NCI-H345 treated with DMSO at 0.1 percent for 48 hours (cell line): ENCODE measurements at regions not wholly inside any gene's neighbourhood (a gene's known extent, or its start where the extent isn't known, plus 50 kb on each side); places are given as distances from the start of the nearest gene placed in this dataset.

Experiments used
- DNase-seq: peaks from one replicate; lab custom pipeline; 2025; ENCODE audit not compliant: unreplicated experiment; lab: John Stamatoyannopoulos, UW

- no peak for DNase-seq
Measured at GRCh38 chr20:7748624-7749023, 191.6 kb downstream of the HAO1 start.

GRCh38 chr20:7754102-7754501 lies 186.2 kb downstream of the HAO1 start:
- no peak for DNase-seq

- no peak for DNase-seq
Measured at GRCh38 chr20:7758406-7758805, 181.9 kb downstream of the HAO1 start.

DNA sequence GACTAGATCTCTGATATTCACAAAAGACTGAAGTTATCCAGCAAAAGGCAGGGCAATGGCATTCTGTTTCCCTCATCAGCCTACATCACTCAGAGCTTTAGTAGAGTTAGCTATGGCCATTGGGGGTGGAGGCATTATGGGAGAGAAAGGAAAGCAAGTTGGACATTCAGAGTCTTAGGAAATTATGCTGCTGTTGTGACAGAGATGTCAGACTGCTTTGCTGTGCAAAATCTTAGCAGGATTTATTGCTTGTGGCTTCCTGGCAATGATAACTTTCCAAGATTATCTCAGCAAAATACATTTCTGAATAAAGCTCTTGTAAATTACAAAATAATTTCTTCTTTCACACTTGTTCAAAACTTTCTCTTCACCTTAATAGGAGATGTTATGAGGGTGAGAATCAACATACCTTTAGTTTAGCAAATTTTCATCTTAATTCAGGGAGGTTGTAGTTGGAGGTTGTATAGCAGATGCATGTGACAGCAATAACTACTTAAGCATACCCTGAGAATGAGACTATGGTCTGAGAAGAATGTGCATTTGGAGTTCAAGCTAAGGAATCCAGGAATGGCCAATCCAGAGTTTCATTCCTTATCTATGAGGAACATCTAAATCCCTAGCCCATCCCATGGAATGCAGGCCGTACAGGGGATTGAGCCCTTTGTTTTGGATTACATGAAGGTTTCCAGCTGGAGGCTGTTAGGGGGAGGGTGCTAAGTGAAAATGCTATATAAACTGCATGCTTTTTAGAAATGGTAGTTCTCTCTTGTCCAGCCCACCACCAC lies 179.8 kb downstream of the HAO1 start:
- no peak for DNase-seq

DNA sequence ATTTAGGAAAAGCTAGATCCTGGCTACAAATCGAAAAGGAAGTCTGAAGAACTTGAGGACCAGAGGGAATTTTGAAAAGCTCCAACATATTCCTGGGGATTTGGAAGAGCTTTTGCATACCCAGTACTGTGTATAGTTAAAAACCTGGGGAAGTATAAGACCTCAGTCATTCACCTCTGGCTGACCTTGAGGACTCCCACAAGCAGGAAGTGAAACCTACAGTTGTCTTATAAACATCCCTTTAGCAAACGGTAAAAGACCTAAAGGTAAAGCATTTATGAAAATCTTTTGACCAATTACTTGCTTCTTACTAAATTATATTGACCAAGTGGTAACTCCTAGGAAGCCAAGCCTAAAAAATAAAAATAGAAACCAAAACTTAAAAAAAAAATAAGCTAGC lies 175.0 kb downstream of the HAO1 start:
- no peak for DNase-seq

DNA sequence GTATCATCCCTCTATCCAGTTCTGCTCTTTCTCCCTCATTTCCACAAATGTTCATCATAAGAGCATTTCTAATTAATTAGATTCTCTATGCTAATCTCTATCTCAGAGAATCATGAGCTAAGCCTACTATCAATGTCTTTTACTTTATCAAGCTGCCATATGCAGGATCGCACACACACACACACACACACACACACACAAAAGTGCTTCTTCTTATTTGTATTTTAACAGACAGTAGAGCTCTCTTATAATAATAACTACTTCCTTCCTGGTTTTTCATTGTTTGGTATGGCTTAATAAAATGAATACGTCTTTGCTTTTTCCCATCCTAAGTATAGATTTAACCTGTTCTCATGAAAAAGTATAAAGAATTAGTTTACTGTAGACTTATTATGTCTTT lies 170.2 kb downstream of the HAO1 start:
- peak; percentile 63 for DNase-seq

GRCh38 chr20:7770578-7770977 lies 169.7 kb downstream of the HAO1 start:
- peak; percentile 97 for DNase-seq

- no peak for DNase-seq
Measured at GRCh38 chr20:7772371-7772770, 167.9 kb downstream of the HAO1 start.

DNA sequence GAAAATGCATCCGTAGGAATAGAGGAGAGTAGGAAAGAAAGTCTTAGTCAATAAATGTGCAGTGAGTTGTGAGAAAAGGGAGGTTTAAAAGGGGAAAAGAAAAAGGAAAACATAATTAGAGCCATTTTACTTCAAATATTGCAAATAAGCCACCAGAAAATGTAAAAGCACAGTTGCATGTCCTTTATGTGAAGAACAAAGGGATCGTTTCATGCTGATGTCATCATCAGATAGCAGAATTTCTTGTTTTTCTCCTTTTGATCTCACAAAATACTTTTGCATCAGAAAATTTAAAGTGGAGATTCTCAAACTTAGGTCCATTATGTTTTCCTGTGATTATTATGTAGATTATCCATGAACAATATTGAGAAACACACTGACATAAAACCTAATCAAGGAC lies 166.7 kb downstream of the HAO1 start:
- DNase-seq, result no peak

GRCh38 chr20:7775072-7775471 lies 165.2 kb downstream of the HAO1 start:
- DNase-seq, result no peak

DNA sequence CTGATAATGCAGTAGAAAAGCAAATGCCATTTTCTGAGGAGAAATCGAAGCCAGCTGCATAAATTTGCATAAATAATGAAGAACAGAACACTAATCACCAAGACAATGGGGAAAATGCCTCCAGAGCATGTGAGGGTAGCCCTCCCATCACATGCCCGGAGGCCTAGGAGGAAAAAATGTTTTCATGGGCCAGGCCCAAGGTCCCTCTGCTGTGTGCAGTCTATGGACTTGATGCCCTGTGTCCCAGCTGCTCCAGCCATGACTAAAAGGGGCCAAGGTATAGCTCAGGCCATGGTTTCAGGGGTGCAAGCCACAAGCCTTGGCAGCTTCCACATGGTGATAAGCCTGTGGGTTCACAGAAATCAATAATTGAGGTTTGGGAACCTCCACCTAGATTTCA lies 164.1 kb downstream of the HAO1 start:
- DNase-seq, result no peak

- DNase-seq, result no peak
Measured at GRCh38 chr20:7790189-7790588, 150.1 kb downstream of the HAO1 start.

DNA sequence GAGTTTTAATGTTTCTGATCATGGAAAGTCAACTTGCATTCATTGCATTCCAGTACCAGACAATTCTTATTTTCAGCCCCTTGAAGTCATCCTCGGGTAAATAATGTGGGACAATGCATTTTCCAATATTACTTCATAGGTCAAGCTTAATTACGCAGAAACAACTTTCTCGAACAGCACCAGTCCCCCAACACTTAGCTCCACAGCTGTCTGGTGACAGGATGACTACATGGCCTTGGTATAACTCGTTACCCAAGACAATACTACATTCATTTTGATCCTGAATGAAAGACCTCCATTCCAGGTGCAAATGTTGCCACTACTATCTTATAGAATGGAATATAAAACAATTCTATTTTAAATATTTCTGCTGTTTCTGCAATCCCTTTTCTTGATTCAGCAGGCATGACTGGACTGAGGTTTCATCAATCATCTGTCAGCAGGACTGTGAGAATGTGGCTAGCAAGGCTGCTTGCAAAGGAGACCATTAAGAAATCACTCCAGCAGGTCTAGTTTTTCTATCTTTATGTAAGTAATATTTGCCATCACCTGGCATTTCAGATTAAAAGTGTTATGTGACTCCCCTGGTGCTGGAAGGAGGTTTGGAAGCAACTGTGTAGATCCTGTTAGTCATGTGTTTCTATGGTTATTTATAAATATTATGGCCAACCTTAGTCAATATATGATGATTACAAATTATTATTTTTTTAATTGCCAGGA lies 147.9 kb downstream of the HAO1 start:
- no peak for DNase-seq

DNA sequence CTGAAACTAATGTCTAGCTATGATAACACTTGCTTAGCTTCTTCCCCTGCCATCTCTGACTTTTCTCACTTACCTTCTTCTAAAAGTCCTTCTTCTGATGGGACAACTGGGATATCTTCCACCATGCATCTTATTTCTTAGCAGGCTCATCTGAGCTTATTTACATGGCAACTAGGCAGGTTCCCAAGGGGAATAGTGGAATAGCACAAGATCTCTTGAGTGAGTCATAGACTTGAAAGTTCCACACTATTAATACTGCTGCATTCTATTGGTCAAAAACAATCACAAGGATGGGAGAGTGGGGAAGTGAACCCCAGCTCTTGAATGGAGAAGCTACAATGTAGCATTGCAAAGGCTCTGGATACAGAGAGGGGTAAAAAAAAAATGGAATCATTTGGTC lies 142.1 kb downstream of the HAO1 start:
- DNase-seq, result no peak

- no peak for DNase-seq
Measured at GRCh38 chr20:7799862-7800261, 140.4 kb downstream of the HAO1 start.

DNA sequence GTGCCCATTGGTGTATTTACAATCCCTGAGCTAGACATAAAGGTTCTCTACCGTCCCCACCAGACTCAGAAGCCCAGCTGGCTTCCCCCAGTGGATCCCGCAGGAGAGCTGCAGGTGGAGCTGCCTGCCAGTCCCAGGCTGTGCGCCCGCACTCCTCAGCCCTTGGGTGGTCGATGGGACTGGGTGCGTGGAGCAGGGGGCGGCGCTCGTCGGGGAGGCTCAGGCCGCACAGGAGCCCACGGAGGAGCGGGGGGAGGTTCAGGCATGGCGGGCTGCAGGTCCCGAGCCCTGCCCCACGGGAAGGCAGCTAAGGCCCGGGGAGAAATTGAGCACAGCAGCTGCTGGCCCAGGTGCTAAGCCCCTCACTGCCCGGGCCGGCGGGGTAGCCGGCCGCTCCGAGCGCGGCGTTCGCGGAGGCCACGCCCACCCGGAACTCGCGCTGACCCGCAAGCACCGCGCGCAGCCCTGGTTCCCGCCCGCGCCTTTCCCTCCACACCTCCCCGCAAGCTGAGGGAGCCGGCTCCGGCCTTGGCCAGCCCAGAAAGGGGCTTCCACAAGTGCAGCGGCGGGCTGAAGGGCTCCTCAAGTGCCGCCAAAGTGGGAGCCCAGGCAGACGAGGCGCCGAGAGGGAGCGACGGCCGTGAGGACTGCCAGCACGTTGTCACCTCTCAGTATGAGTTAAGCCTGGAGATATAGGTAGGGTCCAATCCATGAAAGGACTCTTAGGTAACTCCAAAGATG lies 136.7 kb downstream of the HAO1 start:
- peak; percentile 9 for DNase-seq

DNA sequence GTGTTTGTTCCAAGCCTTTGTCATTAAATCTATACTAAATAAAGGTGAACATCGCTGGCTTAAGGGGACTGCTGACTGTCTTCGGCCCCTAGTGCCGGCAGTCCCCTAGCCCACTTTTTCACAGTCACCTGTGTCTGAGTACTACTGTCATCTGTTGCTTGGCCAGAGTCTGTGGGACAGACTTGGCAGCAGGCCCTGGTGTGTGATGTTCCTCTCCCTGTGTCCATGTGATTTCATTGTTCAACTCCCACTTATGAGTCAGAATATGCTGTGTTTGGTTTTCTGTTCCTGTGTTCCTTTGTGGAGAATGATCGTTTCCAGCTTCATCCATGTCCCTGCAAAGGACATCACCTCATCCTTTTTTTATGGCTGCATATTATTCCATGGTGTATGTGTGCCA lies 133.4 kb downstream of the HAO1 start:
- no peak for DNase-seq

DNA sequence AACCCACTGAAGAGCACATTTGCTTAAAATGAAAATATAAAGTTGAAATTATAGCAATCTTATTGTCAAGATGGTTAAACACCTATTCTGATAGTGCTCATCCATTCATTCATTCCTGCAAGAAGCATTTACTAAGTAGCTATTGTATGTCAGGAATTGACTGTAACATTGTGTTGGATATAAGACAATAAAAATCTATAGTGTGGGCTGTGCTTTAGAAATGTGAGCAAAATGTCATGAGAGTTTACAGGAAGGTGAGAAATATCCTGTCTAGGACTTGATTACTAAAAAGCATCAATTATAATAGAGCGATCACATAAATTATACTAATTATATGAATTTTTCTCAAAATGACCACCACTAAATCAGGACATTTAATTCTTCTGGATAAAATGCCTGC lies 123.0 kb downstream of the HAO1 start:
- no peak for DNase-seq

GRCh38 chr20:7818477-7818876 lies 121.8 kb downstream of the HAO1 start:
- no peak for DNase-seq

- no peak for DNase-seq
Measured at GRCh38 chr20:7820897-7821296, 119.4 kb downstream of the HAO1 start.

DNA sequence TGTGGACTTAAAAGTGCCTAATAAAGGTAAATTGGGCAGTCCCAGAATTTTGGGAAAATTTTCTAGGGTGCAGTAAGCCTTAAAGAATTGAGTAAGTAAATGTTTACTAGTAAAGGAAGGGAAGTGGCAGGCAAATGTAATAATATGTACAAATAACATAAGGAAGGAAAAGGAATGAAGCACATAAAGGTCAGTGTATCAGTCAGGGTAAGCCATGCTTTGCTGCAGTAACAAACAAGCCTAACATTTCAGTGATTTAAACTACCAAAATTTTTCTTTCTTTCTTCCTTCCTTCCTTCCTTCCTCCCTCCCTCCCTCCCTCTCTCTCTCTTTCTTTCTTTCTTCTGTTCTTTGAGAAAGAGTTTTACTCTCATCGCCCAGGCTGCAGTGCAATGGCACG lies 117.5 kb downstream of the HAO1 start:
- DNase-seq, result no peak

DNA sequence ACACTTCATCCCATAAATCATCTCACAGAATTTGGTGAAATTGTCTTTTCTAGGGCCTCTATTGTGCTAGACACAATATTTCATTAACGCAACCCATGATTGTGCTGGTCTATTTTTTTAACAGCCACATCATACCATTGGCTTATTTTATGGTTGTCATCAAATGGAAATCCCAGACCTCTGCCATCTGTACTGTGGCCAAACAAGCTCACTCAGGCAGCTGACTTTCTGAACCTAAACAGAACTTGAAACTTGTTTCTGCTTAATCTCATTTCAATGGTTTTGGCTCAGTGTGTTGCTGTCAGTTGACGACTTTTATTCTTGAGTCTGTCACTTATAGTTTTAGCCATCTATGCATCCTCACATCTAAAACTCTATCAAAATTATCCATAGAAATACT lies 111.8 kb downstream of the HAO1 start:
- DNase-seq, result no peak
